ENCODE measurements at regions not wholly inside any gene's neighbourhood (a gene's known extent, or its start where the extent isn't known, plus 50 kb on each side); places are given as distances from the start of the nearest gene placed in this dataset.
"Not testable (repeated sequence)": the region's sequence is repeated elsewhere in the genome, so short reads cannot be mapped to it uniquely, and the experiment has no call there.

DNA sequence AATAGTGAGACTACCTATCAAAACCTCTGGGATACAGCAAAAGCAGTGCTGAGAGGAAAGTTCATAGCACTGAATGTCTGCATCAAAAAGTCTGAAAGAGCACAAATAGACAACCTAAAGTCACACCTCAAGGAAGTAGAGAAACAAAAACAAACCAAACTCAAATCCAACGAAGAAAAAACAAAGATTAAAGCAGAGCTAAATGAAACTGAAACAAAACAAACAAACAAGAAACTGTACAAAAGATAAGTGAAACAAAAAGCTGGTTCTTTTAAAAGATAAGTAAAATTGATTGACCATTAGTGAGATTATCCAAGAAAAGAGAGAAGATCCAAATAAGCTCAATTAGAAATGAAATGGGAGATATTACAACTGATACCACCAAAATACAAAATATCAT lies 378.3 kb upstream of the NDST4 start:
- TF ChIP-seq, protein P1, sequence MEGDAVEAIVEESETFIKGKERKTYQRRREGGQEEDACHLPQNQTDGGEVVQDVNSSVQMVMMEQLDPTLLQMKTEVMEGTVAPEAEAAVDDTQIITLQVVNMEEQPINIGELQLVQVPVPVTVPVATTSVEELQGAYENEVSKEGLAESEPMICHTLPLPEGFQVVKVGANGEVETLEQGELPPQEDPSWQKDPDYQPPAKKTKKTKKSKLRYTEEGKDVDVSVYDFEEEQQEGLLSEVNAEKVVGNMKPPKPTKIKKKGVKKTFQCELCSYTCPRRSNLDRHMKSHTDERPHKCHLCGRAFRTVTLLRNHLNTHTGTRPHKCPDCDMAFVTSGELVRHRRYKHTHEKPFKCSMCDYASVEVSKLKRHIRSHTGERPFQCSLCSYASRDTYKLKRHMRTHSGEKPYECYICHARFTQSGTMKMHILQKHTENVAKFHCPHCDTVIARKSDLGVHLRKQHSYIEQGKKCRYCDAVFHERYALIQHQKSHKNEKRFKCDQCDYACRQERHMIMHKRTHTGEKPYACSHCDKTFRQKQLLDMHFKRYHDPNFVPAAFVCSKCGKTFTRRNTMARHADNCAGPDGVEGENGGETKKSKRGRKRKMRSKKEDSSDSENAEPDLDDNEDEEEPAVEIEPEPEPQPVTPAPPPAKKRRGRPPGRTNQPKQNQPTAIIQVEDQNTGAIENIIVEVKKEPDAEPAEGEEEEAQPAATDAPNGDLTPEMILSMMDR (IDR thresholded peaks at IDR 0.05): no peak
- intact Hi-C loops (cut with micrococcal nuclease): no loop called here
- Mint-ChIP-seq H3K4me3 (no peak overlapping the region), H3K36me3 (ENCODE audit: low read depth) (no peaks in the 10 kb centered on the region), H3K27me3 (no peaks in the 10 kb centered on the region), H3K9me3 (peaks cover 19% of the 10 kb centered on the region), H3K4me1 (no peaks in the 10 kb centered on the region), H3K27ac (no peak overlapping the region)
- POLR2A ChIA-PET: no interaction called here
- CTCF ChIA-PET: no interaction called here
- DNase-seq (no peak), ATAC-seq (ENCODE audit: low read depth) (no peak)

DNA sequence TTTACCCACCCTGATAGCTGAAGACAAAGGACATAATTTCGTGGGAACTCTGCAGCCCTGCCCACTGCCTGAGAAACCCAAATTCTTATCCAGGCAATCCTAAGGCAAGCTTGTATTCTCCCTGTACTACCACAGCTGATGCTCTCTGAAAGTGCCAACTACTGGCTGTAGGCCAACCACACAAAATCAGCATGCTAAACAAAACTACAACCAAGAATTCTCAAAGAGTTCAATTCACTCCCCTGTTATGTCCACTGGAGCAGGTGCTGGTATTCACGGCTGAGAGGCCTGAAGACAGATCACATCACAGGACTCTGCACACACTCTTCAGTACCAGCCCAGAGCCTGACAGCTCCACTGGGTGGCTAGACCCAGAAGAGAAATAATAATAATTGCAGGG lies 375.9 kb upstream of the NDST4 start:
- intact Hi-C loops (cut with micrococcal nuclease): no loop called here
- H3K36me3 Mint-ChIP-seq (ENCODE audit: low read depth): no peaks in the 10 kb centered on the region
- no peak overlapping the region for H3K27ac Mint-ChIP-seq
- ATAC-seq (ENCODE audit: low read depth) (no peak), DNase-seq (no peak)
- no peaks in the 10 kb centered on the region for H3K27me3 Mint-ChIP-seq
- H3K9me3 Mint-ChIP-seq: peaks cover 12% of the 10 kb centered on the region
- CTCF ChIA-PET: no interaction called here
- no peaks in the 10 kb centered on the region for H3K4me1 Mint-ChIP-seq
- TF ChIP-seq, protein P1 (IDR thresholded peaks at IDR 0.05): no peak
- POLR2A ChIA-PET: no interaction called here
- no peak overlapping the region for H3K4me3 Mint-ChIP-seq

DNA sequence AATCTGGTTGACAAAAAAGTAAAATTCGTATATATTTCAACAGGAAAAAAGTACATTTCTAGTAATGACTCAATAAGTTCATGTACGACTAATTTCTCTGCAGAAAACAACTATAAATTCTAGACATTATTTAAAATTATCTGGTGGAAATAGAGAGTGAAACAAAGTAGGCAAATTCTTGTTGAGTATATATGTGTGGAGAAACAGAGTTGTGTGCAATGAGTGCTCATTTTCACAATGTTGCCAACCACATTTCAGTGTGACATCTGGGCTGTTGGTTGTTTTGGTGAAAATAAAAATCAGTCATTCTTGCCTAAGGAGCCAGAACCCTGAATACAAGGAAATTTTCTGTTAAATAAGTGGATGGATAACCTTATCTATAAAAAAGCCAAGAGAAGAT lies 372.0 kb upstream of the NDST4 start:
- ChIA-PET CTCF (no interaction called here), POLR2A (no interaction called here)
- Mint-ChIP-seq H3K27me3 (no peaks in the 10 kb centered on the region), H3K4me3 (no peak overlapping the region), H3K36me3 (ENCODE audit: low read depth) (no peaks in the 10 kb centered on the region), H3K27ac (no peak overlapping the region), H3K9me3 (peaks cover 5% of the 10 kb centered on the region), H3K4me1 (no peaks in the 10 kb centered on the region)
- TF ChIP-seq, protein P1 (IDR thresholded peaks at IDR 0.05): no peak
- intact Hi-C loops (cut with micrococcal nuclease): no loop called here
- no peak for DNase-seq
- ATAC-seq (ENCODE audit: low read depth): no peak

DNA sequence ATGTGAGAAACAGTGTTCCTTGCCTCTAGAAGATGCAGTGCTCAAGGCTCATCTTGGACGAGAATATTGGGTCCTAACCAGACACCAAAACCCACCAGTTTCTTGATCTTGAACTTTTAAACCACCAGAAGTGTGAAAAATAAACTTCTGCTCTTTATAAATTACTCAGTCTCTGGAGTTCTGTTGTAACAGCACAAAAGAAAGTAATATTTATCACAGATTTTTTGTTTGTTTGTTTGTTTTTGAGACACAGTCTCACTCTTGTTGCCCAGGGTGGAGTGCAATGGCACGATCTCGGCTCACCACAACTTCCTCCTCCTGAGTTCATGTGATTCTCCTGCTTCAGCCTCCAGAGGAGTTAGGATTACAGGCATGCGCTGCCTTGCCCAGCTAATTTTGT lies 371.1 kb upstream of the NDST4 start:
- intact Hi-C loops (cut with micrococcal nuclease): no loop called here
- POLR2A ChIA-PET: no interaction called here
- H3K27ac Mint-ChIP-seq: no peak overlapping the region
- no peaks in the 10 kb centered on the region for H3K36me3 Mint-ChIP-seq (ENCODE audit: low read depth)
- H3K9me3 Mint-ChIP-seq: no peaks in the 10 kb centered on the region
- no peaks in the 10 kb centered on the region for H3K27me3 Mint-ChIP-seq
- no peaks in the 10 kb centered on the region for H3K4me1 Mint-ChIP-seq
- CTCF ChIA-PET: no interaction called here
- TF ChIP-seq, protein P1 (IDR thresholded peaks at IDR 0.05): no peak
- ATAC-seq (ENCODE audit: low read depth) (no peak), DNase-seq (no peak)
- no peak overlapping the region for H3K4me3 Mint-ChIP-seq

DNA sequence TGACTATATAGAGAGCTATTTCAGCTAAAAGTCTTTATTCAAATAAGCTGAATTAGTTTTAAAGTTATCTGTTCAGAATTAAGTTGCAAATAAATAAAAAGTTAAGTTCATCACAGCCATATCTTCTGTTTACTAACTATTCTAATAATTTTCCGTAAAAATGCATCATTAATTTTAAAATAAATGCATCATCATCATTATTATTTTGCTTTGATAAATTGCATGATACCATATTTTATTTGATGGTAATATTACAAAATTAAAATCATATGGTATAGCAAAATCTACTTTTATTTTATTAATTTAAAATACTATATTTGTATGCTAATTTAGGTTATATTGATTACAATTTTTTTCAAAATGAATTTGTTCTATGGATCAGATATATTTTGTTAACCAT lies 357.3 kb upstream of the NDST4 start:
- POLR2A ChIA-PET: no interaction called here
- no peaks in the 10 kb centered on the region for H3K4me1 Mint-ChIP-seq
- no peak overlapping the region for H3K4me3 Mint-ChIP-seq
- no peak overlapping the region for H3K27ac Mint-ChIP-seq
- H3K9me3 Mint-ChIP-seq: peaks cover 4% of the 10 kb centered on the region
- CTCF ChIA-PET: no interaction called here
- intact Hi-C loops (cut with micrococcal nuclease): no loop called here
- DNase-seq (no peak), ATAC-seq (ENCODE audit: low read depth) (no peak)
- H3K27me3 Mint-ChIP-seq: no peaks in the 10 kb centered on the region
- TF ChIP-seq, protein P1 (IDR thresholded peaks at IDR 0.05): no peak
- no peaks in the 10 kb centered on the region for H3K36me3 Mint-ChIP-seq (ENCODE audit: low read depth)

DNA sequence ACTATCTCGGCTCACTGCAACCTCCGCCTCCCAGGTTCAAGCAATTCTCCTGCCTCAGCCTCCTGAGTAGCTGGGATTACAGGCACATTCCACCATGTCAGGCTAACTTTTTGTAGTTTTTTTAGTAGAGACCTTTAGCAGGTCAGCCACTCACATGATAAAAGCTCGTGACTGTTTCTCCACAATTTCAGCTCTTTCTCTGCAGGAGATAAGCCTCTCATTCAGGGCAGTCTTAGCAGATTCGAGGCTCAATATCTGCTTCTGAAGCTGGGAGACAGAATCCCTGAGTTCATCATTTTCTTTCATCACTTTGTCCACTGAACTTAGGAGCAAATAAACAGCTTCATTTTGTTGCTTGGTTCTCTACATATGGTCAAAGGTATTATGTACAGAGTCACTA lies 345.9 kb upstream of the NDST4 start:
- H3K4me3 Mint-ChIP-seq; intact Hi-C loops (cut with micrococcal nuclease); ATAC-seq (ENCODE audit: low read depth); H3K9me3 Mint-ChIP-seq; H3K36me3 Mint-ChIP-seq (ENCODE audit: low read depth); CTCF ChIA-PET; DNase-seq; H3K27ac Mint-ChIP-seq; H3K4me1 Mint-ChIP-seq; H3K27me3 Mint-ChIP-seq; POLR2A ChIA-PET: not testable (repeated sequence)
